ENCODE measurements at regions not wholly inside any gene's neighbourhood (a gene's known extent, or its start where the extent isn't known, plus 50 kb on each side); places are given as distances from the start of the nearest gene placed in this dataset.

GRCh38 chr12:107929436-107929835 is 154.9 kb downstream of the ASCL4 start:
- no peaks in the 10 kb centered on the region for H3K4me1 Mint-ChIP-seq
- H3K27ac Mint-ChIP-seq (ENCODE audit: unreplicated experiment) = no peak overlapping the region
- no peak for DNase-seq (ENCODE audit: low read depth, low spot score)
- peaks cover 72% of the 10 kb centered on the region for H3K27me3 Mint-ChIP-seq (ENCODE audit: low read depth)
- no peaks in the 10 kb centered on the region for H3K9me3 Mint-ChIP-seq
- H3K36me3 Mint-ChIP-seq (ENCODE audit: low read depth) = no peaks in the 10 kb centered on the region
- no peak overlapping the region for H3K4me3 Mint-ChIP-seq
- TF ChIP-seq CTCF (conservative IDR thresholded peaks at IDR 0.05) = peak; percentile 57

- peaks cover 86% of the 10 kb centered on the region for H3K27me3 Mint-ChIP-seq (ENCODE audit: low read depth)
- H3K36me3 Mint-ChIP-seq (ENCODE audit: low read depth) = no peaks in the 10 kb centered on the region
- no peaks in the 10 kb centered on the region for H3K4me1 Mint-ChIP-seq
- no peak overlapping the region for H3K4me3 Mint-ChIP-seq
- H3K27ac Mint-ChIP-seq (ENCODE audit: unreplicated experiment) = no peak overlapping the region
- H3K9me3 Mint-ChIP-seq = no peaks in the 10 kb centered on the region
- TF ChIP-seq CTCF (conservative IDR thresholded peaks at IDR 0.05) = no peak
- DNase-seq (ENCODE audit: low read depth, low spot score) = no peak
Observed at GRCh38 chr12:107931761-107932160, 157.3 kb downstream of the ASCL4 start.

GRCh38 chr12:107938446-107938845 is 163.9 kb downstream of the ASCL4 start:
- no peaks in the 10 kb centered on the region for H3K36me3 Mint-ChIP-seq (ENCODE audit: low read depth)
- H3K4me3 Mint-ChIP-seq = no peak overlapping the region
- H3K27ac Mint-ChIP-seq (ENCODE audit: unreplicated experiment) = no peak overlapping the region
- no peak for TF ChIP-seq CTCF (conservative IDR thresholded peaks at IDR 0.05)
- no peak for DNase-seq (ENCODE audit: low read depth, low spot score)
- H3K4me1 Mint-ChIP-seq = no peaks in the 10 kb centered on the region
- peaks cover 98% of the 10 kb centered on the region for H3K27me3 Mint-ChIP-seq (ENCODE audit: low read depth)
- no peaks in the 10 kb centered on the region for H3K9me3 Mint-ChIP-seq

- Mint-ChIP-seq H3K4me1 (no peaks in the 10 kb centered on the region), H3K27ac (ENCODE audit: unreplicated experiment) (no peak overlapping the region), H3K9me3 (no peaks in the 10 kb centered on the region), H3K27me3 (ENCODE audit: low read depth) (peaks cover 84% of the 10 kb centered on the region), H3K4me3 (no peak overlapping the region), H3K36me3 (ENCODE audit: low read depth) (no peaks in the 10 kb centered on the region)
- DNase-seq (ENCODE audit: low read depth, low spot score) = no peak
- TF ChIP-seq CTCF (conservative IDR thresholded peaks at IDR 0.05) = no peak
Observed at GRCh38 chr12:107948391-107948945, 174.0 kb downstream of the ASCL4 start.

- Mint-ChIP-seq H3K4me1 (no peaks in the 10 kb centered on the region), H3K27ac (ENCODE audit: unreplicated experiment) (no peak overlapping the region), H3K36me3 (ENCODE audit: low read depth) (no peaks in the 10 kb centered on the region), H3K9me3 (no peaks in the 10 kb centered on the region), H3K27me3 (ENCODE audit: low read depth) (peaks cover 82% of the 10 kb centered on the region), H3K4me3 (no peak overlapping the region)
- DNase-seq (ENCODE audit: low read depth, low spot score) = no peak
- TF ChIP-seq CTCF (conservative IDR thresholded peaks at IDR 0.05) = no peak
Observed at GRCh38 chr12:107951024-107951423, 176.5 kb downstream of the ASCL4 start.
